ENCODE measurements at regions not wholly inside any gene's neighbourhood (a gene's known extent, or its start where the extent isn't known, plus 50 kb on each side); places are given as distances from the start of the nearest gene placed in this dataset.

- TF ChIP-seq CTCF (IDR thresholded peaks at IDR 0.05) (no peak), POLR2A (IDR thresholded peaks at IDR 0.05) (no peak)
Measured at GRCh38 chr12:91422811-91423692, 240.4 kb upstream of the DCN start.

All from heart left ventricle (tissue), 13 donors.